MCF 10A (cell line): ENCODE measurements at regions not wholly inside any gene's neighbourhood (a gene's known extent, or its start where the extent isn't known, plus 50 kb on each side); places are given as distances from the start of the nearest gene placed in this dataset.
A peak's percentile ranks its signal among the peaks of the same experiment; 100 is the strongest.

Experiments used
- BruUV-seq: library from RNA; stranded (reverse); fragments of 400-500 nt; replicated peaks from 2 replicates; lab custom pipeline; 2021; lab: Mats Ljungman, UMichigan
- CTCF ChIA-PET: fragments of 300-600 bp; sonication (Branson Sonifier 250); formaldehyde crosslinking; extraction: SDS; loops from one replicate; lab custom pipeline; 2021; ENCODE audit warnings: antibody characterized with exemption, inconsistent platforms; lab: Yijun Ruan, JAX
- POLR2A ChIA-PET: fragments of 300-600, 350-650 bp; sonication (Branson Sonifier 250); formaldehyde crosslinking; extraction: SDS; loops from one replicate; lab custom pipeline; 2020; ENCODE audit warnings: antibody characterized with exemption, inconsistent platforms; lab: Yijun Ruan, JAX
- DNase-seq: peaks from one replicate; pipeline ENCODE4 v3.0.0-alpha.2; 2018; ENCODE audit not compliant: unreplicated experiment
- H3K27ac Mint-ChIP-seq: one replicate; pipeline ENCODE4 v1.8.0; 2022; ENCODE audit warnings: mild to moderate bottlenecking, low read depth, mixed read lengths; ENCODE audit not compliant: unreplicated experiment
- H3K27me3 Mint-ChIP-seq: one replicate; pipeline ENCODE4 v1.8.0; 2022; ENCODE audit warnings: mixed read lengths; ENCODE audit not compliant: insufficient read depth, unreplicated experiment
- H3K36me3 Mint-ChIP-seq: one replicate; pipeline ENCODE4 v1.8.0; 2022; ENCODE audit warnings: mild to moderate bottlenecking, moderate library complexity, mixed read lengths; ENCODE audit not compliant: insufficient read depth, unreplicated experiment
- H3K4me1 Mint-ChIP-seq: one replicate; pipeline ENCODE4 v1.8.0; 2022; ENCODE audit warnings: mixed read lengths; ENCODE audit not compliant: insufficient read depth, unreplicated experiment
- H3K4me3 Mint-ChIP-seq: one replicate; pipeline ENCODE4 v1.8.0; 2022; ENCODE audit warnings: mild to moderate bottlenecking, moderate library complexity, mixed read lengths; ENCODE audit not compliant: unreplicated experiment
- H3K9me3 Mint-ChIP-seq: one replicate; pipeline ENCODE4 v1.8.0; 2022; ENCODE audit warnings: mixed read lengths; ENCODE audit not compliant: unreplicated experiment
- intact Hi-C: fragments of 100-400 bp; cut with micrococcal nuclease; formaldehyde crosslinking; loops from 2 replicates; pipeline ENCODE4 v1.14.1; 2022
- TF ChIP-seq, protein P1 (sequence below): fragments of 200-600 bp; IDR thresholded peaks from one replicate; pipeline ENCODE4 v1.8.0; 2022; ENCODE audit warnings: antibody characterized with exemption, mild to moderate bottlenecking; ENCODE audit not compliant: unreplicated experiment

GRCh38 chr4:57916479-57916878, 806.3 kb upstream of the IGFBP7 start:
- intact Hi-C loops, result no loop called here
- Mint-ChIP-seq H3K36me3 (no peaks in the 10 kb centered on the region), H3K4me1 (no peaks in the 10 kb centered on the region), H3K4me3 (no peak overlapping the region), H3K27me3 (no peaks in the 10 kb centered on the region), H3K9me3 (peaks cover 5% of the 10 kb centered on the region), H3K27ac (no peak overlapping the region)
- DNase-seq, result no peak
- TF ChIP-seq, protein P1, sequence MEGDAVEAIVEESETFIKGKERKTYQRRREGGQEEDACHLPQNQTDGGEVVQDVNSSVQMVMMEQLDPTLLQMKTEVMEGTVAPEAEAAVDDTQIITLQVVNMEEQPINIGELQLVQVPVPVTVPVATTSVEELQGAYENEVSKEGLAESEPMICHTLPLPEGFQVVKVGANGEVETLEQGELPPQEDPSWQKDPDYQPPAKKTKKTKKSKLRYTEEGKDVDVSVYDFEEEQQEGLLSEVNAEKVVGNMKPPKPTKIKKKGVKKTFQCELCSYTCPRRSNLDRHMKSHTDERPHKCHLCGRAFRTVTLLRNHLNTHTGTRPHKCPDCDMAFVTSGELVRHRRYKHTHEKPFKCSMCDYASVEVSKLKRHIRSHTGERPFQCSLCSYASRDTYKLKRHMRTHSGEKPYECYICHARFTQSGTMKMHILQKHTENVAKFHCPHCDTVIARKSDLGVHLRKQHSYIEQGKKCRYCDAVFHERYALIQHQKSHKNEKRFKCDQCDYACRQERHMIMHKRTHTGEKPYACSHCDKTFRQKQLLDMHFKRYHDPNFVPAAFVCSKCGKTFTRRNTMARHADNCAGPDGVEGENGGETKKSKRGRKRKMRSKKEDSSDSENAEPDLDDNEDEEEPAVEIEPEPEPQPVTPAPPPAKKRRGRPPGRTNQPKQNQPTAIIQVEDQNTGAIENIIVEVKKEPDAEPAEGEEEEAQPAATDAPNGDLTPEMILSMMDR, result no peak
- POLR2A ChIA-PET, result no interaction called here
- no TSS peak for BruUV-seq
- CTCF ChIA-PET, result no interaction called here

DNA sequence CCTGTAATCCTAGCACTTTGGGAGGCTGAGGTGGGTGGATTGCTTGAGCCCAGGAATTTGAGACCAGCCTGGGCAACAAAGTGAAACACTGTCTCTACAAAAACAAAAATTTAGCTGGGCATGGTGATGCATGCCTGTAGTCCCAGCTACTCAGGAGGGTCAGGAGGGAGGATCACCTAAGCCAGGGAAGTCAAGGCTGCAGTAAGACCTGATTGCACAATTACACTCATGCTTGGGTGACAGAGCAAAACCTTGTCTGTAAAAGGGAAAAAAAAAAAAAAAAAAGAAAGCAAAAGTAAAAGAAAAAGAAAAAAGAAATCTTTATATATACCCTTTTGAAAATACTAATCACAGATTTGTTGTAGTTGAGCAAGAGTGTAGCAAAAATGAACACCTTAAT, 801.0 kb upstream of the IGFBP7 start:
- no TSS peak for BruUV-seq
- Mint-ChIP-seq H3K9me3 (no peaks in the 10 kb centered on the region), H3K36me3 (no peaks in the 10 kb centered on the region), H3K4me3 (no peak overlapping the region), H3K27me3 (no peaks in the 10 kb centered on the region), H3K4me1 (no peaks in the 10 kb centered on the region), H3K27ac (no peak overlapping the region)
- CTCF ChIA-PET, result interaction anchor here (0.5 to 0.9 kb wide), 2 partner anchors 34 to 544 kb away, joined by 3 to 4 read pairs; no protein-coding TSS in a partner anchor
- TF ChIP-seq, protein P1, result no peak
- DNase-seq, result peak; percentile 11
- POLR2A ChIA-PET, result no interaction called here
- intact Hi-C loops, result no loop called here

GRCh38 chr4:57910151-57910550, 800.0 kb upstream of the IGFBP7 start:
- DNase-seq, result no peak
- no TSS peak for BruUV-seq
- CTCF ChIA-PET, result interaction anchor here (0.7 kb wide), 1 partner anchor 745 kb away, joined by 3 read pairs; no protein-coding TSS in a partner anchor
- POLR2A ChIA-PET, result no interaction called here
- TF ChIP-seq, protein P1, result no peak
- Mint-ChIP-seq H3K4me3 (no peak overlapping the region), H3K27ac (no peak overlapping the region), H3K36me3 (no peaks in the 10 kb centered on the region), H3K9me3 (no peaks in the 10 kb centered on the region), H3K4me1 (no peaks in the 10 kb centered on the region), H3K27me3 (no peaks in the 10 kb centered on the region)
- intact Hi-C loops, result no loop called here

DNA sequence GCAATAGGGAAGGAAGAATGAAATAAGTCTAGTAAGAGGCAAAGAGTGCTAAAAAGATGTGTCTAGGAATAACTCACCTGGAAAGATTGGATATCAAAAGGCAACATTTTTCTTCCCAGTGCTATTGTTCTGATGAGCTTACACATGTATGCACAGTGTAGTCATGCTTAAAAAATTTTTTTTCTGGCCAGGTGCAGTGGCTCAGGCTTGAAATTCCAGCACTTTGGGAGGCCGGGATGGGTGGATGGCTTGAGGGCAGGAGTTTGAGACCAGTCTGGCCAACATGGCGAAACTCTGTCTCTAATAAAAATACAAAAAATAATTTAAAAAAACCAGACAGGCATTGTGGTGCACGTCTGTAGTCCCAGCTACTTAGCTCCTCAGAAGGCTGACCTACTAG, 795.8 kb upstream of the IGFBP7 start:
- intact Hi-C loops, result no loop called here
- H3K27ac Mint-ChIP-seq, result no peak overlapping the region
- no peaks in the 10 kb centered on the region for H3K27me3 Mint-ChIP-seq
- ChIA-PET POLR2A (interaction anchor here (0.7 kb wide), 1 partner anchor 89 kb away, joined by 3 read pairs; no protein-coding TSS in a partner anchor), CTCF (interaction anchor here (0.9 kb wide), 1 partner anchor 45 kb away, joined by 3 read pairs; no protein-coding TSS in a partner anchor)
- H3K9me3 Mint-ChIP-seq, result no peaks in the 10 kb centered on the region
- TF ChIP-seq, protein P1, result no peak
- no peaks in the 10 kb centered on the region for H3K36me3 Mint-ChIP-seq
- no peak for DNase-seq
- H3K4me3 Mint-ChIP-seq, result no peak overlapping the region
- no TSS peak for BruUV-seq
- H3K4me1 Mint-ChIP-seq, result no peaks in the 10 kb centered on the region
